ENCODE measurements at regions not wholly inside any gene's neighbourhood (a gene's known extent, or its start where the extent isn't known, plus 50 kb on each side); places are given as distances from the start of the nearest gene placed in this dataset.

- FAIRE-seq, result no peak
- BruUV-seq (replicated peaks), result no TSS peak
These were observed 150.9 kb upstream of the RASGEF1B start for GRCh38 chr4:81622474-81623184.

More at GRCh38 chr4:81622474-81623184, 150.9 kb upstream of the RASGEF1B start:
- H4K20me1 ChIP-seq (ENCODE audit: control insufficient read depth, insufficient read depth), result no peaks in the 10 kb centered on the region
- POLR2A ChIA-PET, result no interaction called here
- TF ChIP-seq E2F8 (IDR thresholded peaks at IDR 0.05; ENCODE audit: low read depth, partially characterized antibody) (no peak), ZBTB4 (CRISPR knock-in tag; IDR thresholded peaks at IDR 0.05) (no peak), SRF (IDR thresholded peaks at IDR 0.05; ENCODE audit: low read depth in 2 of 2, low read length in 2 of 2) (no peak), EP300 (IDR thresholded peaks at IDR 0.05; ENCODE audit: borderline replicate concordance in 1 of 2, control insufficient read depth in 1 of 2, low read depth in 2 of 2, low read length in 2 of 2) (no peak), ASH2L (IDR thresholded peaks at IDR 0.05; ENCODE audit: borderline replicate concordance, low read depth) (no peak), SMARCA5 (IDR thresholded peaks at IDR 0.05) (no peak), IKZF2 (IDR thresholded peaks at IDR 0.05) (no peak), MTA2 (IDR thresholded peaks at IDR 0.05; ENCODE audit: low read depth) (no peak), CTCF (IDR thresholded peaks at IDR 0.05 in 2 of 3, conservative IDR thresholded peaks at IDR 0.05 in 1 of 3; ENCODE audit: control insufficient read depth in 2 of 3, extremely low read depth in 1 of 3, insufficient read depth in 1 of 3, low read depth in 3 of 3, low read length in 3 of 3) (no peak), ZBED1 (IDR thresholded peaks at IDR 0.05; ENCODE audit: borderline replicate concordance) (no peak), HDAC2 (IDR thresholded peaks at IDR 0.05) (no peak)
- no peak overlapping the region for H3K27ac ChIP-seq (ENCODE audit: control insufficient read depth, insufficient read depth)
- RAD21 ChIA-PET (ENCODE audit: unreplicated experiment), result no interaction called here
- in situ Hi-C loops (cut with MboI) (no loop called here), intact Hi-C loops (cut with micrococcal nuclease; ENCODE audit: unreplicated experiment) (no loop called here)
- H3K9ac ChIP-seq (ENCODE audit: control insufficient read depth, insufficient read depth, low read length), result no peak overlapping the region
- CTCF ChIA-PET, result no interaction called here
- ATAC-seq (no peak), DNase-seq (ENCODE audit: low read depth, low spot score) (no peak)
- SMC1A ChIA-PET (ENCODE audit: uncharacterized antibody, unreplicated experiment), result no interaction called here
- no peaks in the 10 kb centered on the region for H3K4me1 ChIP-seq (ENCODE audit: control insufficient read depth, insufficient read depth, low read length)
- no peak overlapping the region for H3K4me2 ChIP-seq (ENCODE audit: control insufficient read depth, insufficient read depth)
- no peaks in the 10 kb centered on the region for H3K79me2 ChIP-seq (ENCODE audit: control insufficient read depth, insufficient read depth, low read length)
- no peaks in the 10 kb centered on the region for H3K9me3 ChIP-seq (replicated peaks; ENCODE audit: control insufficient read depth, insufficient read depth, low read length)
- H3K36me3 ChIP-seq (ENCODE audit: control insufficient read depth in 2 of 2, insufficient read depth in 2 of 2, low read length in 1 of 2), result no peaks in the 10 kb centered on the region
- H3K4me3 ChIP-seq, result no peak overlapping the region
- no peaks in the 10 kb centered on the region for H3K27me3 ChIP-seq (replicated peaks in 1 of 2; ENCODE audit: control insufficient read depth in 2 of 2, insufficient read depth in 2 of 2, low read length in 1 of 2)
- H2AFZ ChIP-seq (ENCODE audit: control insufficient read depth, low read depth, low read length), result no peak overlapping the region

Data from GM12878 (cell line).